Activated CD4-positive, alpha-beta memory T cell treated with anti-CD3 and anti-CD28 coated beads for 36 hours (primary cell): ENCODE measurements at regions not wholly inside any gene's neighbourhood (a gene's known extent, or its start where the extent isn't known, plus 50 kb on each side); places are given as distances from the start of the nearest gene placed in this dataset.

Experiments used
- CTCF ChIA-PET: fragments of 350-600 bp; sonication (Branson Sonifier 250); formaldehyde crosslinking; loops from one replicate; lab custom pipeline; 2021; ENCODE audit warnings: antibody characterized with exemption, inconsistent platforms; lab: Charles Lee
- POLR2A ChIA-PET: fragments of 350-600 bp; sonication (Branson Sonifier 250); formaldehyde crosslinking; loops from one replicate; lab custom pipeline; 2021; ENCODE audit warnings: antibody characterized with exemption; lab: Charles Lee
- DNase-seq: peaks from one replicate; pipeline ENCODE4 v3.0.0-alpha.2; 2020
- H3K27ac Mint-ChIP-seq: one replicate; pipeline ENCODE4 v1.8.0; 2021; ENCODE audit warnings: mixed read lengths
- H3K27me3 Mint-ChIP-seq: one replicate; pipeline ENCODE4 v1.8.0; 2021; ENCODE audit warnings: mixed read lengths
- H3K36me3 Mint-ChIP-seq: one replicate; pipeline ENCODE4 v1.8.0; 2021; ENCODE audit warnings: mixed read lengths
- H3K4me1 Mint-ChIP-seq: one replicate; pipeline ENCODE4 v1.8.0; 2021; ENCODE audit warnings: low read depth, mixed read lengths
- H3K4me3 Mint-ChIP-seq: one replicate; pipeline ENCODE4 v1.8.0; 2021; ENCODE audit warnings: mild to moderate bottlenecking, mixed read lengths
- H3K9me3 Mint-ChIP-seq: one replicate; pipeline ENCODE4 v1.8.0; 2021; ENCODE audit warnings: mixed read lengths
- intact Hi-C: fragments of 100-400 bp; cut with micrococcal nuclease; formaldehyde crosslinking; loops from one replicate; pipeline ENCODE4 v1.15.1; 2023

DNA sequence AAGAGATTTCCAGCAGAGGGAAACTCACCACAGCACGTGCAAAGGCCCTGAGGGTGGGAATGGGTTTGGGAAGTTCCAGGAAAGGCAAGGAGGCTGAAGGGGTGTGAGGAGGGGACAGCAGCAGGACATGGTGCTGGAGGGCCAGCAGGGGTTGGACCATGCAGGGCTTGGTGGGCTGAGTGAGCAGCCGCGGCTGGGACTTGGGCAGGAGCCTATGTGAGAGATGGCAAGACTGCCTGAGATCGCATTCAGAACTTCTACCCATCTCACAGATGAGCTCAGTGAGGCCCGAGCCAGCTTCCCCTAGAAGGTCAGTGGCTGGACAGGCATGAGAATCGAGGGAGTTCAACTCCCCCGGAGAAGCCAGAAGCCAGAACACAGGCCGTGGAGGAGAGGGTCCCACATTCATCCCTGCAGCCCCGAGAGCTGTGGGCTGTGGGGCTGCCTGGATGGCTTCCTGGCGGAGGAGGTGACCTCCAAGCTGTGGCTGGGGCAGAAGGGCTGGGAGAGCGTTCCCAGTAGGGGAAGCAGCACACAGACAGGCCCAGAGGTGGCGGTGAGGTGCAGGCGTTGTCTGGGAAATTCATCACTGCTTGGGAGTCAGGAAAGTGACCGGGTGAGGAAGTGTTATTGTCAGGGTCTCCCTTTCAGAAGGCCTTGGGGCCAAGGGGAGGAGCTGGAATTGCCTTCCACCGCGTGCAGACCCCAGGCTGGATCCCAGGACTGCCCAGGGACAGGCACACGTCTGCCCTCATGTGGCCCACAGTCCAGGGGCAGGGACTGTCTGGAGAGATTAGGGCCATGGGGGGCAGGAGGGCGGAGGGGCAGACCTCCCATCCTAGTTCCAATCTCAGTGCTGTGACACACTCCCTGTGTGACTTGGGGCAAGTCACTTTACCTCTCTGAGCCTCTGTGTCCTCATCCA lies 103.8 kb downstream of the CEBPB start:
- intact Hi-C loops, result no loop called here
- H3K27ac Mint-ChIP-seq, result no peak overlapping the region
- ChIA-PET POLR2A (no interaction called here), CTCF (no interaction called here)
- DNase-seq, result no peak
- H3K4me3 Mint-ChIP-seq, result no peak overlapping the region
- no peaks in the 10 kb centered on the region for H3K36me3 Mint-ChIP-seq
- H3K4me1 Mint-ChIP-seq, result peaks cover 15% of the 10 kb centered on the region
- H3K9me3 Mint-ChIP-seq, result no peaks in the 10 kb centered on the region
- H3K27me3 Mint-ChIP-seq, result peaks cover 4% of the 10 kb centered on the region

DNA sequence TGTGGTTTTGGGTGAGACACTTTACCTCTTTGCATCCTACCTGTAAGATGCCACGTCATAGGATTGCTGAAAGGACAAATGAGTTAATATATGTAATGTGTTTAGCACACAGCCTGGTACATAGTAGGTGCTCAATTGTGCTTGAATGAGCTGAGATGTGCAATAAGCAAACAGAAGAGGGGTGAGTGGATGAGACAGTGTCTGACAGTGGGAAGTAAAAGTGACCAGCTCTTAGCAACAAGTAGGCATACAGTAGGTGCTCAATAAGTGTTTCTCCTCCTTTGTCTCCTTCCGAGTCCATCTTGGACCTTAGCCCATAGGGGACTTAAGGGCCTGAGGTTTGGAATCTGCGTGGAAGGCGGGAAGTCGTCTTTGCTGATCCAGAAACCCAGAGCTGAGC lies 104.7 kb downstream of the CEBPB start:
- Mint-ChIP-seq H3K27ac (no peak overlapping the region), H3K9me3 (no peaks in the 10 kb centered on the region), H3K36me3 (no peaks in the 10 kb centered on the region), H3K4me1 (peaks cover 15% of the 10 kb centered on the region), H3K4me3 (no peak overlapping the region), H3K27me3 (peaks cover 3% of the 10 kb centered on the region)
- no peak for DNase-seq
- CTCF ChIA-PET, result no interaction called here
- POLR2A ChIA-PET, result no interaction called here
- intact Hi-C loops, result no loop called here

DNA sequence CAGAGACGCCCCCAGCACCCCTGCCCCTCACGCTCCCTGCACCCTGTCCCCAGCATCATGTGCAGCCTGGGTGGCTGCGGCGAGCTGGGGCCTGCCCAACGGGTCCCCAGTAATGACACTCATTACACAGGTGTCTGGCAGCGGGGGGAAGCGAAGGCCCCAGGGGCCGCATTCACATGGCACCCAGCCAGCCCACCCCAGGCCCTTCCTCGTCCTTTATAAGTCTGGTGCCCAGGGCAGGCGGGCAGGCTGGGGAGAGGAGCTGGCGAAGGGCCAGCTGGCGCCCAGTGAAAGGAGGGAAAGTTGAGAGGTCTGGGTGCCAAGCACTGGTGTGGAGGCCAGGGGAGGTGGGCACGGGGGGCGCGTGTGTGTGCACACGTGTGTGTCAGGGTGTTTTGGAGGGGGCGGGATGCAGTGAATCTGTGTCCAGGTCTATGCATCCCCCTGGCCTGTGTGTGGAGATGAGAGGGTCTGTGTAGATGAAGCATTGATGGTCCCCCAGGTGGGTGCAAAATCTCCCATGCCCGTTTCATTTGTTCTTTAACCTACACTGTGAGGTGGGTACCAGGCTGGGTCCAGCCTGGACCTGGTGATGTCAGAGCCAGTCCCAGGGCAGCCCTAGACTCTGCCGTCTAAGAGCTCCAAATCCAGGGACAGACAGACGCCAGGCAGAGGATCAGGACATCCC lies 105.3 kb downstream of the CEBPB start:
- Mint-ChIP-seq H3K4me3 (no peak overlapping the region), H3K36me3 (no peaks in the 10 kb centered on the region), H3K27ac (no peak overlapping the region), H3K4me1 (peaks cover 15% of the 10 kb centered on the region), H3K27me3 (peaks cover 3% of the 10 kb centered on the region), H3K9me3 (no peaks in the 10 kb centered on the region)
- intact Hi-C loops, result no loop called here
- DNase-seq, result no peak
- ChIA-PET POLR2A (interaction anchor here (0.8 kb wide), 1 partner anchor 11 kb away, joined by 3 read pairs; no protein-coding TSS in a partner anchor), CTCF (no interaction called here)

DNA sequence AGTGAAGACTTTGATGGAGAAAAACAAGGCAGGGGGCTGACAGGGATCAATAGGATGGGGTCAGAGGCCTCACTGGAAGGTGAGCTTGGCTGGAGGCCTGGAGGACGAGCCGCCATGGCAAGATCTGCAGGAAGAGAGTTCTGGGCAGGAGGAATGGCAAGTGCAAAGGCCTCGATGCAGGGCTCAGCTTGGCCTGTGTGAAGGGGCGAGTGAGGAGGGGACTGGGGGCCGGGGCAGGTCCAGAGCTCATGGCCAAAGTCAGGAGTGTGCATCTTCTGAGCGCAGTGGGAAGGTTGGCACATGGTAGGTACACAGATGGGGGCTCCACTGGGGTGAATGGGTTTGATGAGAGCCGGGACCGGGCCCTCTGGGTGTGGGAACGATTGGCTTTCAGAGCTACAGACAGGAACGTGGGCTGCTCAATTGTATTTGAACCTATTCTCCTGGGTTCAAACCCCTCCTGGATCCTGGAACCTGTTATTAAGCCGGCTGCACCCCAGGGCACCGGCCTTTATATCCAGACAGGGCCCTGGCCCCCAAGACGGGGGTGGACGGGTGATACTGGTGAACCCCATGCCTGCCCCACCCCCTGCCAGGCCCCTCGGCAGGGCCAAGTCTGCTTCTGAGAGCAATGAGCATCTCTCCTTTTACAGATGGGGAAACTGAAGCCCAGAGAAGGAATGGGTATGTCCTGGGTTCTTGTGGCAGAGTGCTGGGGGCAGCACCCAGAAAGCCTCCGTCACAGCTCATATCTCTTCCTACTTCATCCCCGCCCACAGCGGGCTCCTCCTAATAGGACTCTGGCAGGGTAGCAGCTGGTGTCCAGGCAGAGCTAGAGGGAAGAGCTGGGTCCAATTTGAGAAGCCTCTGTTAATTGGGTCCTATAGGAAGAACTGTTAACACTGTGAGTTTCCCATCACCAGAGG lies 106.1 kb downstream of the CEBPB start:
- H3K27ac Mint-ChIP-seq, result no peak overlapping the region
- H3K9me3 Mint-ChIP-seq, result no peaks in the 10 kb centered on the region
- no peak overlapping the region for H3K4me3 Mint-ChIP-seq
- POLR2A ChIA-PET, result interaction anchor here (0.6 to 0.8 kb wide), 2 partner anchors 10 to 12 kb away, joined by 3 to 6 read pairs; no protein-coding TSS in a partner anchor
- CTCF ChIA-PET, result no interaction called here
- no peak for DNase-seq
- peaks cover 3% of the 10 kb centered on the region for H3K27me3 Mint-ChIP-seq
- intact Hi-C loops, result no loop called here
- H3K4me1 Mint-ChIP-seq, result peaks cover 15% of the 10 kb centered on the region
- H3K36me3 Mint-ChIP-seq, result no peaks in the 10 kb centered on the region

DNA sequence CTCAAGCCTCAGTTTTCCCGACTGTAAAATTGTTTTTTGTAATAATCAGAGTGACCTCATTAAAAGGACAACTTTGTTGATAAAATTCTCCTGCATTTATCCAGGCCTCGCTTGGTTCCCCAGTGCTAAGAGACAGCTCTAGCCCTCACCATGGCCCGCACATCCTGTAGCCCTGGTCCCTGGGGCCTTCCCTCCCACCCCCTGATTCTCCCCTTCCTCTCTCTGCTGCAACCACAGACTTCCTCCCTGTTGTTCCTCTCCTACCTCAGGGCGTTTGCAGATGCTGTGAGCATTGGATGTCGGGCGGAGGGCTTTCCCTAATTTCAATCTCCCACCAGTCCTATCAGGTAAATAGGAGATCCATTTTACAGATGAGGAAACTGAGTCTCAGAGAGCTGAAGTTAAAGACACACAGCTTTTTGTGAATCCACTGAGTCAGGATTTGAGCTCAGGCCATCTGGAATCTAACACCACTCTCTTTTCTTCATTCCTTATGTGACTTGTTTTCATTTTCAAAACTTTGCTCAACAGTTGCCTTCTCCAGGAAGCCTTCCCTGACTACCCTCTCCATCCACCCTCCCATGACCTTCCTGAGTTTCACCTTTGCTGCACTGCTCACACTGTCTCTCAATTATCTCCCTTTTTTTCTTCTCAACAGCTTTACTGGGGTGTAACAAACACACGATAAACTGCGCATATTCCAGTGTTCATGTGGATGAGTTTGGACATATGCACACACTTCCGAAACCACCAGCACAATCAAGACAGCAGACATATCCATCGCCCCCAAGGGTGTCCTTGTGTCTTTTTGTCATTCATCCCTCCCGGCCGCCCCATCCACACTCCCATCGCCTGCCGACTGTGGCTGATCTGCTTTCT lies 107.1 kb downstream of the CEBPB start:
- Mint-ChIP-seq H3K4me3 (no peak overlapping the region), H3K27ac (no peak overlapping the region), H3K4me1 (peaks cover 15% of the 10 kb centered on the region), H3K27me3 (peaks cover 3% of the 10 kb centered on the region), H3K36me3 (no peaks in the 10 kb centered on the region), H3K9me3 (no peaks in the 10 kb centered on the region)
- POLR2A ChIA-PET, result interaction anchor here (0.6 kb wide), 1 partner anchor 11 kb away, joined by 6 read pairs; no protein-coding TSS in a partner anchor
- CTCF ChIA-PET, result no interaction called here
- DNase-seq, result peak; percentile 27
- intact Hi-C loops, result no loop called here

DNA sequence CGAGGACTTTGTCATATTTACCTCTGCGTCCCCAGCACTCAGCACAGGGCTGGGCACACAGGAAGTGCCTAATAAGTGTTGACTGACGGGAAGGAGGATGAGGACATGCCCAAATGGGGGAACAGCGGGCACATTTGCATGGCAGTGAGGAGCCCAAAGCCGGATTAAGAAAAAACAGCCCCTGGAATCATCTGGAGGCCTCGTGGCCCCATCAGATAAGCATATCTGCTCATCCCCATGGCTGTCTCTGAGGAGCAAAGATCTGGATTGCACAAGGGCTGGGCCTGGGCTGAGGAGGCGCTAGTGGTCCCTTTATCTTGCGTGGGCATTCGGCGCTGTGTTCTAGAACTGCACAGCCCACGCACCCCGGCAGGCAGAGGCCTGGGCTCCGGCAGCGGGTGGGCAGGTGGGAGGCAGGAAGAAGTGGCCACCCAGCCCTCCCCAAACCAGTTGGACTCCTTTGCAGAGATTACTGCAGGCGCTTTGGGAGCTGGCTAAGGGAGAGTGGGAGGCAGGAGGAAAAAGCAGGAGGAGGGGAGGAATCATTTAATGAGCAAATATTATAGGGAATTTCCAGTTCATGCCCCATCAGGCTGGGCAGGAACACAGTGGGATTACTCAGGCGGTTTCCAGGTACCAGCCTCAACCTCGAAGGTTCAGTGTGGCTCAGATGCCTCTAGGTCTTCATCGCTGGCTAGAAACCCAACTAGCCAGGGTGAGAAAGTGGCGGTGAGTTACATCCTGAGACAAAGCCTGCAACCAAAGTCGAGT lies 108.1 kb downstream of the CEBPB start:
- peaks cover 15% of the 10 kb centered on the region for H3K4me1 Mint-ChIP-seq
- H3K27me3 Mint-ChIP-seq, result peaks cover 3% of the 10 kb centered on the region
- no peak overlapping the region for H3K4me3 Mint-ChIP-seq
- H3K9me3 Mint-ChIP-seq, result no peaks in the 10 kb centered on the region
- CTCF ChIA-PET, result no interaction called here
- H3K36me3 Mint-ChIP-seq, result no peaks in the 10 kb centered on the region
- intact Hi-C loops, result no loop called here
- POLR2A ChIA-PET, result no interaction called here
- no peak for DNase-seq
- H3K27ac Mint-ChIP-seq, result no peak overlapping the region

DNA sequence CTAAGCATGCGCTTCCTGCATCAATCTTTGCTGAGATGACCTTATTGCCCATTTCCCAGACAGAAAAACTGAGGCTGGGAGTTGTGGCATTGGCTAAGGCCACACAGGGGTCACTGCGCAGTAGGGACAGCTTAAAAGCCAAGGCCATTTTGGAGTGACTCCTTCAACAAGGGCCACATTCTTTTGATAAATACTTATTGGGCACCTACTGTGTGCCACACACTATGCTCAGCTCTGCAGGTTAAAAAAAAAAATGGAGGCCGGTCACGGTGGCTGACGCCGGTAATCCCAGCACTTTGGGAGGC lies 108.6 kb downstream of the CEBPB start:
- CTCF ChIA-PET, result no interaction called here
- POLR2A ChIA-PET, result no interaction called here
- H3K36me3 Mint-ChIP-seq, result no peaks in the 10 kb centered on the region

DNA sequence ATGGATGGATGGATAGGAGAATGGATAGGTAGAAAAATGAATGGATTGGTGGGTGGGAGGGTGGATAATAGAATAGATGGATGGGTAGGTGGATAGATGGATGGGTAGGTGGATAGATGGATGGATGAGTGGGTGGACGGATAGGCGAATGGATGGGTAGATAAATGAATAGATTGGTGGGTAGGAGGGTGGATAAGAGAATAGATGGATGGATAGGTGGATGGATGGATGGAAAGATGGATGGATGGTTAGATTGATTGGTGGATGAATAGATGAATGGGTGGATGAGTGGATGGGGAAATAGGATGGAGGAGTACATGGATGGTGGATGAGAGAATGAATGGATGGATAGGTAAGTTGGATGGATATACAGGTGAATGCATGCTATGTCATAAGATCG lies 110.5 kb downstream of the CEBPB start:
- peaks cover 15% of the 10 kb centered on the region for H3K4me1 Mint-ChIP-seq
- ChIA-PET CTCF (no interaction called here), POLR2A (no interaction called here)

More for the DNA sequence above, 108.6 kb downstream of the CEBPB start:
- peaks cover 3% of the 10 kb centered on the region for H3K27me3 Mint-ChIP-seq
- H3K4me1 Mint-ChIP-seq, result peaks cover 15% of the 10 kb centered on the region
- intact Hi-C loops, result no loop called here
- DNase-seq, result no peak
- no peak overlapping the region for H3K4me3 Mint-ChIP-seq
- no peaks in the 10 kb centered on the region for H3K9me3 Mint-ChIP-seq
- H3K27ac Mint-ChIP-seq, result no peak overlapping the region

DNA sequence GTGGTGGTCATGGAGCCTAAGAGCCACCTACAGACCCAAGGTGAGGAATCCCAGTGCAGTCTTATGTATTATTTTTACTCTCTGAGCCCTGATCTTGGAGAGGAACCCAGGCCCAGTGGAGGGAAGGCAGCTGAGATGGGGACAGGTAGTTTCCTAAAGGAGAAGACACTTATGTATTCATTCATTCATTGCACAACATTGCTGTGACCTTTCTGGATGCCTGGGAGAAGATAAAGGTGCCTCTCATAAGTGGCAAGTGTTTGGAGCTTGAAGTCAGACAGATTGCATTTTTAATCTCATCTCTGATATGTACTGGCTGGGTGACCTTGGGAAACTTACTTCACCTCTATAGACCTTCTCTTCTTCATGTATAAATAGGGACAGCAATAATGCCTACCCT lies 111.1 kb downstream of the CEBPB start:
- ChIA-PET POLR2A (no interaction called here), CTCF (no interaction called here)
- Mint-ChIP-seq H3K9me3 (no peaks in the 10 kb centered on the region), H3K4me1 (peaks cover 15% of the 10 kb centered on the region), H3K27ac (no peak overlapping the region), H3K4me3 (no peak overlapping the region), H3K27me3 (peaks cover 3% of the 10 kb centered on the region), H3K36me3 (no peaks in the 10 kb centered on the region)
- intact Hi-C loops, result no loop called here
- no peak for DNase-seq

More for the DNA sequence above, 110.5 kb downstream of the CEBPB start:
- Mint-ChIP-seq H3K9me3 (no peaks in the 10 kb centered on the region), H3K27me3 (peaks cover 3% of the 10 kb centered on the region), H3K27ac (no peak overlapping the region), H3K4me3 (no peak overlapping the region), H3K36me3 (no peaks in the 10 kb centered on the region)
- no peak for DNase-seq
- intact Hi-C loops, result no loop called here

DNA sequence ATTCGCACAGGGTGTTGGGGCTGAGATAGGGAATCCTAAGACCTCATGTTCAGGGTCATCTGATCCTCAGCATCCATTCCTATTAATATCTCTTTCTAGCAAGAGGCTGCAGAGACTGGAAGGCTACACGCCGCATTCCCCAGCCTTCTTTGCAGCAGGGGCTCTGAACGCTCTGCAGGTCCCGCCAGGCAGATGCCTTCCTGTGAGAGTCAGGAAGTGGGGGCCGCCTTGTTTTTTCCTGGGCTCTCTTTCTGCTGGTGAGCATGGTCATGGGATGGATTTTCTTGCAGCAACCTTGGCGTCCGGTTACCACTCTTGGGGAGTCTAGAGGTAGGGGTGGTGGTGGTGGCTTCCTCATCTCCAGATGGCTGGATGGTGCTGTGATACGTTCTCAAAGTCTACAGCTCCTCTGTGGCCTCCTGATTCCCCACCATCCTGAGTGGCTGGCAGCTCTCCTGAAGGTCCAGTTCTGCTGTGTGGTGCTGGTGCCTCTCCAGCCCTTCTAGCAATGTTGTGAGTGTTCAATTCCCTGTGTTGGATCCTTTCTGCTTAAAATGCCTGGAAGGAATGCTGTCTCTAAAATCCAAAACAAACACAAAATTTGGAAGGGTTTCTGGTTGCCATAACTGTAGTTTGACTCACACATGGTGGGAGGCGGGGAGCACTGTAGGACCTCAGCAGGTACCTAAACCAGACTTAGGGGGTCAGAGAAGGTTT lies 111.9 kb downstream of the CEBPB start:
- intact Hi-C loops, result no loop called here
- DNase-seq, result no peak
- Mint-ChIP-seq H3K27me3 (peaks cover 3% of the 10 kb centered on the region), H3K27ac (no peak overlapping the region), H3K9me3 (no peaks in the 10 kb centered on the region), H3K4me3 (no peak overlapping the region), H3K36me3 (no peaks in the 10 kb centered on the region), H3K4me1 (peaks cover 10% of the 10 kb centered on the region)
- POLR2A ChIA-PET, result no interaction called here
- CTCF ChIA-PET, result interaction anchor here (1.1 kb wide), 1 partner anchor 268 kb away, joined by 3 read pairs; no protein-coding TSS in a partner anchor
